HG03575 (cell line): ENCODE measurements at regions not wholly inside any gene's neighbourhood (a gene's known extent, or its start where the extent isn't known, plus 50 kb on each side); places are given as distances from the start of the nearest gene placed in this dataset.
"Not testable (repeated sequence)": the region's sequence is repeated elsewhere in the genome, so short reads cannot be mapped to it uniquely, and the experiment has no call there.

Source experiments
- ATAC-seq: cut with Tn5 transposase; IDR thresholded peaks from one replicate; pipeline ENCODE4 v1.9.1; 2021; ENCODE audit not compliant: unreplicated experiment, insufficient number of reproducible peaks, low FRiP score; ENCODE audit errors: extremely low read depth

DNA sequence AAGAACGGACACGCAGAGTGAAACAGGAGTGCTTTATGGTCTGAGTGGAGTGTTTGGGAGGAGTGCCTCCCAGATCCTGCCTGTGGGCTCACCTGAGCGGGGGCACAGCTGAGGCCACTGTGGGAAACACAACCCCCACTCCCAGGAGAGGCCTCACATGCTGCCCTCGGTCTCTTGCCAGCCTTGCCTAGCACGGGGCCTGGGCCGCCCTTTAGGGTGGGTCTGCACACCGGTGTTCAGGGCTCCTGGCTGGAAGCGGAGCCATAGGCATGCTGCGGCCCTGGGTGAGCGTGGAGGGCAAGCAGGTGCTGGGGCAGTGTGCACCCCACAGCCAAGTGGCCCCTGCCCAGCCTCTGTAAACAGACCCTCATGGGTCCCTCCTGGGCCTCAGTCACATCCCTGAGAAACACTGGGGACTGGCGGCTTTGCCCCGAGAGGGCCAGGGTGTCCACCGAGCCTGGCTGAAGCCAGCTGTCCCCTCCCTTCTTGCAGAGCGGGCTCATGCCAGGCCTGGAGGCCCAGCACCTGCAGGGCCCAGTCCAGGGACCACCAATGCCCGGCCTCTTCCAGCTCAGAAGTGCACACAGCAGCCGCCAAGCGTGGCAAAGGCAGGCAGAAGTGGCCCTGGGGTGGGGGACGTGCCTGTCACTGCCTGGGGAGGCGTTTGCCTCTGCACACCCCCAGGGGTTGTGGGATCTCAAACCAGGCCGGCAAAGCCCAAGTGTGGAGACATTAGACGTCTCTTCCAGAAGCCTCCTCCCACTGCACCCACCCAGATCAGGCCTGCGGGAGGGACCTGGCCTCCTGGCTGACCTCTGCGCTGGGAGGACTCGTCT, 305.9 kb downstream of the CCDC74A start:
- not testable (repeated sequence) for ATAC-seq

DNA sequence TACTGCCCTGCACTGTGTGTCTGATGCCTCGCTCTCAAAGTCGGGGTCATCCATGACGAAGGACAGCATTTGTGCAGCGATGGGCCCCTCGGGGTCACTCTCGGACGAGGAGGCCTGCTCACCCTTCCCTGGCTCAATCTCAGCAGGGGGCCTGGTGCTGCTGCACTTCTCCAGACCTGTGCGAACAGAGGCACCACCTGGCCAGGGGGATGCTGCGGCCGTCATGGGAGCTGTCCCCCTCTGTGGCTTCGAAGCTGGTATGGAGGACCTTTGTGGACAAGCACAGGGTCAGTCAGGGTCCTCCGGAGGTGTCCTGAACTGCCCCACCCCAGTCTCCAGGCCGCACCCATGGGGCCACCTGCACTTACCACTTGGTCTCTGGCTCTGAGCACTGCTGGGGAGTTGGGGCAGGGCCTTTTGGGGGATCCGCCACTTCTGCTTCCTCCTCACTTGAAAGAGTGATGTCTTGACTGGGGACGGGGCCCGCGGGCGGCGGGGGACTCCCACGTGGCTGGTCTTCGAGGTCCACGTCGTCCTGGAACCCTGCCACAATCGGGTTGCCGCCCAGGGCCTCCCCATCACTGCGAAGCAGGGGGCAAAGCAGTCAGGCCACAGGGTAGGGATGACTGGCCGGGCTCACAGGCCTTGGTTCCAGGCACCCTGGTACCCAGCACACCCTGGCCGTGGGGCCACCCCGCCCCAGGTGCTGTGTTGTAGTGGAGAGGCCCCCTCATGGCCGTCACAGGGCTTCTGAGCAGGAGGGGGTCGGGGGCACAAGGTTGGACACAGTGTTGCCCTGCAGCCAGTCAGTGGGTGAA, 306.7 kb downstream of the CCDC74A start:
- not testable (repeated sequence) for ATAC-seq

DNA sequence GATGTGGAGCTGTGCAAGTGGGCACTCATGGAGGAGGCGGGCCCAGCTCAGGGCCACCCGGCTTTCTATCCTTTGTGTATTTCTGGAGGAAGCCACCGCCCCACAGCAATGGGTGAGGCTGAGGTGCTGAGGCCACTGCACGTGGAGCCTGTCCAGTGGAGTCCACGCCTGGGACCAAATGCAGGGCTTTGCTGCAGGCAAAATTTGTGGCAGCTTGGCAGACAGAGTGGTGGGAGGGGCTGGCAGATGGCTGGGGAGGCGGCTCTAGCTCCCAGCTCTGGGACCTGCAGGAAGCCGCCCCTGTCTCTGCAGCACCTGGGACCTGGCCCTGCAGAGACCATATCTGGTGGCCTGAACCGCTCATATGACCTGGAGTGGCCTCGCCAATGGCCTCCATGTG, 307.3 kb downstream of the CCDC74A start:
- ATAC-seq = not testable (repeated sequence)

DNA sequence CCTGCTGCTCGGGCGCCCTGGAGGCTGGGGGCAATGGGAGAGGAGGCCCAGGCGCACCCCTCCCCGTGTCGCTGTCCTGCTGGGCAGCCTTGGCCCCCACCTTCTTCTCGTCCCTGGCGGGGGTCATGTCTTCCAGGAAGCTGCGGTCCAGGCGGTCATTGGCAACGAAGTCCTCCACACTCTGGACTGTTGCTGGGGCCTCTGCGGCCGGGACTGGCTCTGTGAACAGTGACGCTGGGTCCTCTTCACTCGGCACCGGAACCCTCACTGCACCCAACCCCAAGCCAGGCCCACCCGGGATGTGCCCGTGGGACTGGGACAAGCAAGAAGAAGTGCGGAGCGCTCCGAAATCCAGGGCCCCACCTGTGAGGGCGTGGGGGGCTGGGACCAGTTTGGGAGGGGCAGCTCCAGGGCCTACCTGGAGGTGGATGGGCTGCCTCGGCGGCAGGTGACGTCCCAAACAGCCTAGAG, 308.0 kb downstream of the CCDC74A start:
- ATAC-seq = no peak

DNA sequence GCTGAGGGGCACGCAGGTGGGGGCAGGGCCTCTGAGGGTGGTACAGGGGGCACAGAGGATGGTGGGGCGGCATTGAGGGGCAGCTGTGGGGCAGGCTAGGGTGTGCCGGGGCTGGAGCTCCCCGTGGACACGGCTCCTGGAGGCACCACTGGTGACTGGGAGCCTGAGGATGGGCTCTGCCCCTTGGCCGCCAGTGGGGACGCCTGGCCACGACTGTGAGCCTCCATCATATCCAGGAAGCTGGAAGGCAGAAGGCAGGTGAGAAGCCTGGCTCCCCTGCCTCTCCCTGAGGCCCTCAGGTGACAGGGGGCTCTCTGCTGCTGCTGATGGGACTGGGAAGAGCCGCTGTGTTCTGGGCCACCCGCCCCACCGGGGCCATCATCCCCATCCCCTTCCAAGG, 308.4 kb downstream of the CCDC74A start:
- not testable (repeated sequence) for ATAC-seq

DNA sequence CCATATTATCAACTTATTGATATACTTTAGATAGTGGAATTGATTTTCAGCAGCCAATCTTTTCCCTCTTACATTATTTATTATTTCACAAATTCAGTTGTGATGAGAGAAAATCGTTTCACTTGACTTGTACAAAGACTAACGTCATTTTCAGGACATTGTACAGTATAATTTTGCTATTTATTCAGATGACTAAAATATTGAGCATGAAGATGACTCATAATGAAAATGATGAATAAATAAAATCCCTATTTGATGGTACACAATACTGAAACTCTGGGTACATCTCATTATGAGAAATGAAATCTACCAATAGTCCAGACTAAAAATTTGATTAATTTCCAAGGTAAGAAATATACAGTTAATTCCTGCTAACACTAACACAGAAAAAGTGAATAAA, 316.4 kb downstream of the CCDC74A start:
- not testable (repeated sequence) for ATAC-seq

DNA sequence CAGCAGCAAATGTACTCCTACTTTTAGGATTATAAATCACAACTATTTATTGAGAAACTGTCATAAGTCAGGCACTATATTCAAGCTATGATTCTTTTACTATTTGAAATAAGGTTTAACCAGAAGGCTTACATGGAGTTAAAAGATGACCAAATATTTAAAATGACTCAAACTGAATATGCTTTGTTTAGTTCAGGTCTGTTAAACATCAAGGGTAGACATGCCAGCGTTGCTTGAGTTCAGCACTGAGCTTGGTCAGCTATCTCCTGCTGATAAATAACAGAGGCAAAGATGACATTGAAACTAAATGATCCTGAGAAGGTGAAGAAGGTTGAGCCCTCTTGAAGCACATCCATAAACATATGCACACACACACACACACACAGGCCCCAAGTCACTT, 305.6 kb downstream of the ANKRD30BL start:
- ATAC-seq = not testable (repeated sequence)

DNA sequence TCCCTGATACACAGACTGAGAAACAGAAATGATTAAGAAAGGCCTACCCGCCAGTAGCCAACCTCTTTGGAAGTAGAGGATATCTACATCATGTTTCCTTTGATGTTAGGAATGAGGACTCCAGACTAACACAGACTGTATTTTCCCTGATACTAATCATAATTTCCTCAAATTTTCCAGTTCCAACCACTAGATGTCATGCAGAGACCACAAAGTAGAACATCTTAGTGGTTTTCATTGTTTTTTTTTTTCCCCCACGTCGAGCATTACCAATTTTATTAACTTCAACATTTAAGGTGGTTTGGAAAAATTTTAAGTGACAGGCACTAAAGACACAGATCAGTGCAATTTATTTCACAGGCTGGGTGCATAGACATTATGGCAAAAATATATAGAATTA, 303.6 kb downstream of the ANKRD30BL start:
- ATAC-seq = not testable (repeated sequence)
